ENCODE measurements at regions not wholly inside any gene's neighbourhood (a gene's known extent, or its start where the extent isn't known, plus 50 kb on each side); places are given as distances from the start of the nearest gene placed in this dataset.

- Histone ChIP-seq H3K9me3 (ENCODE audit: low read depth, low read length, poor library complexity, severe bottlenecking) (no peaks in the 10 kb centered on the region), H3K36me3 (ENCODE audit: insufficient read depth, low read length, poor library complexity, severe bottlenecking) (no peaks in the 10 kb centered on the region), H3K27ac (ENCODE audit: low read depth, low read length, poor library complexity, severe bottlenecking) (no peak overlapping the region), H3K27me3 (replicated peaks; ENCODE audit: insufficient read depth, low read depth, low read length, poor library complexity) (peaks cover 3% of the 10 kb centered on the region), H3K4me1 (ENCODE audit: insufficient read depth, low read length, poor library complexity, severe bottlenecking) (no peaks in the 10 kb centered on the region), H3K4me3 (ENCODE audit: low read depth, low read length, poor library complexity, severe bottlenecking) (no peak overlapping the region)
- POLR2A ChIA-PET (ENCODE audit: low non-redundant PET) = no interaction called here
- DNase-seq (ENCODE audit: low spot score) = no peak
- BruUV-seq (replicated peaks) = no TSS peak
- TF ChIP-seq EZH2 (IDR thresholded peaks at IDR 0.05; ENCODE audit: borderline replicate concordance, low read depth, low read length, poor library complexity, severe bottlenecking) = no peak
- no peak for TF ChIP-seq CTCF (conservative IDR thresholded peaks at IDR 0.05; ENCODE audit: low read depth, low read length)
- intact Hi-C loops (cut with micrococcal nuclease; ENCODE audit: unreplicated experiment) = no loop called here
- CTCF ChIA-PET = no interaction called here
These were observed 266.6 kb upstream of the FAR2 start for GRCh38 chr12:28882444-28882843.

GRCh38 chr12:28883406-28883997 is 265.6 kb upstream of the FAR2 start:
- Histone ChIP-seq H3K4me3 (ENCODE audit: low read depth, low read length, poor library complexity, severe bottlenecking) (no peak overlapping the region), H3K9me3 (ENCODE audit: low read depth, low read length, poor library complexity, severe bottlenecking) (no peaks in the 10 kb centered on the region), H3K27me3 (replicated peaks; ENCODE audit: insufficient read depth, low read depth, low read length, poor library complexity) (no peaks in the 10 kb centered on the region), H3K36me3 (ENCODE audit: insufficient read depth, low read length, poor library complexity, severe bottlenecking) (no peaks in the 10 kb centered on the region), H3K27ac (ENCODE audit: low read depth, low read length, poor library complexity, severe bottlenecking) (no peak overlapping the region), H3K4me1 (ENCODE audit: insufficient read depth, low read length, poor library complexity, severe bottlenecking) (no peaks in the 10 kb centered on the region)
- BruUV-seq (replicated peaks) = no TSS peak
- DNase-seq (ENCODE audit: low spot score) = no peak
- CTCF ChIA-PET = no interaction called here
- POLR2A ChIA-PET (ENCODE audit: low non-redundant PET) = no interaction called here
- TF ChIP-seq CTCF (conservative IDR thresholded peaks at IDR 0.05; ENCODE audit: low read depth, low read length) (no peak), EZH2 (IDR thresholded peaks at IDR 0.05; ENCODE audit: borderline replicate concordance, low read depth, low read length, poor library complexity, severe bottlenecking) (no peak)
- intact Hi-C loops (cut with micrococcal nuclease; ENCODE audit: unreplicated experiment) = no loop called here

GRCh38 chr12:28884904-28885679 is 264.0 kb upstream of the FAR2 start:
- Histone ChIP-seq H3K4me3 (ENCODE audit: low read depth, low read length, poor library complexity, severe bottlenecking) (no peak overlapping the region), H3K9me3 (ENCODE audit: low read depth, low read length, poor library complexity, severe bottlenecking) (no peaks in the 10 kb centered on the region), H3K27ac (ENCODE audit: low read depth, low read length, poor library complexity, severe bottlenecking) (no peak overlapping the region), H3K36me3 (ENCODE audit: insufficient read depth, low read length, poor library complexity, severe bottlenecking) (no peaks in the 10 kb centered on the region), H3K4me1 (ENCODE audit: insufficient read depth, low read length, poor library complexity, severe bottlenecking) (no peaks in the 10 kb centered on the region), H3K27me3 (replicated peaks; ENCODE audit: insufficient read depth, low read depth, low read length, poor library complexity) (no peaks in the 10 kb centered on the region)
- BruUV-seq (replicated peaks) = no TSS peak
- TF ChIP-seq CTCF (conservative IDR thresholded peaks at IDR 0.05; ENCODE audit: low read depth, low read length) (no peak), EZH2 (IDR thresholded peaks at IDR 0.05; ENCODE audit: borderline replicate concordance, low read depth, low read length, poor library complexity, severe bottlenecking) (no peak)
- POLR2A ChIA-PET (ENCODE audit: low non-redundant PET) = no interaction called here
- intact Hi-C loops (cut with micrococcal nuclease; ENCODE audit: unreplicated experiment) = no loop called here
- CTCF ChIA-PET = no interaction called here
- DNase-seq (ENCODE audit: low spot score) = no peak
